DMS 273 treated with DMSO at 0.1 percent for 48 hours (cell line): ENCODE measurements at regions not wholly inside any gene's neighbourhood (a gene's known extent, or its start where the extent isn't known, plus 50 kb on each side); places are given as distances from the start of the nearest gene placed in this dataset.
"Not testable (repeated sequence)": the region's sequence is repeated elsewhere in the genome, so short reads cannot be mapped to it uniquely, and the experiment has no call there.

Source experiments
- DNase-seq: peaks from one replicate; lab custom pipeline; 2025; lab: John Stamatoyannopoulos, UW

DNA sequence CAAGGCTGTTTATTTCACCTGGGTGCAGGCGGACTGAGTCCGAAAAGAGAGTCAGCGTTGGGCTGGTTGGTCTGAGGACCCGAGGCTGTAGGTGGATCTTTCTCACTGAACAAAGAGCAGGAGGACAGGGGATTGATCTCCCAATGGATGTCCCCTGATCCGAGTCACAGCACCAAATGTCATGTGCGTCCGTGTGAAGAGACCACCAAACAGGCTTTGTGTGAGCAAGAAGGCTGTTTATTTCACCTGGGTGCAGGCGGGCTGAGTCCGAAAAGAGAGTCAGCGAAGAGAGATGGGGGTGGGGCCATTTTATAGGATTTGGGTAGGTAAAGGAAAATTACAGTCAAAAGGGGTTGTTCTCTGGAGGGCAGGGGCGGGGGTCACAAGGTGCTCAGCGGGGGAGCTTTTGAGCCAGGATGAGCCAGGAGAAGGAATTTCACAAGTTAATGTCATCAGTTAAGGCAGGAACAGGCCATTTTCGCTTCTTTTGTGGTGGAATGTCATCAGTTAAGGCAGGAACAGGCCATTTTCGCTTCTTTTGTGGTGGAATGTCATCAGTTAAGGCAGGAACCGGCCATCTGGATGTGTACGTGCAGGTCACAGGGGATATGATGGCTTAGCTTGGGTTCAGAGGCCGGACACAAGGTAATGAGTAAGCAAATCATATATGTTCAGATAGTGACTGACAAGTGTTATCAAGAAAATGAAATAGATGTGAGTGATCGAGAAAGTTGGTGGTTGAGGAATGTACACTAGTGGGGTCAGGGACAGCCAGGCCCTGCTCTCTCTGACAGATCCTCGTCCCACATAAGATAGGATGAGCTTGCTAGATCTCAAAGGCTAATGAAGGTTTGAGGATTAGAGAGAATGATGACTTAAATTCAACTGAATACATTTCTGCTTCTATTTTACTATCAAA lies 760.0 kb downstream of the KCNT2 start:
- not testable (repeated sequence) for DNase-seq

- no peak for DNase-seq
Measured at GRCh38 chr1:195831789-195832188, 776.5 kb downstream of the KCNT2 start.

GRCh38 chr1:195828325-195828724 lies 779.9 kb downstream of the KCNT2 start:
- no peak for DNase-seq

GRCh38 chr1:195820925-195821324 lies 787.3 kb downstream of the KCNT2 start:
- DNase-seq, result no peak

GRCh38 chr1:195806060-195806459 lies 802.2 kb downstream of the KCNT2 start:
- no peak for DNase-seq

DNA sequence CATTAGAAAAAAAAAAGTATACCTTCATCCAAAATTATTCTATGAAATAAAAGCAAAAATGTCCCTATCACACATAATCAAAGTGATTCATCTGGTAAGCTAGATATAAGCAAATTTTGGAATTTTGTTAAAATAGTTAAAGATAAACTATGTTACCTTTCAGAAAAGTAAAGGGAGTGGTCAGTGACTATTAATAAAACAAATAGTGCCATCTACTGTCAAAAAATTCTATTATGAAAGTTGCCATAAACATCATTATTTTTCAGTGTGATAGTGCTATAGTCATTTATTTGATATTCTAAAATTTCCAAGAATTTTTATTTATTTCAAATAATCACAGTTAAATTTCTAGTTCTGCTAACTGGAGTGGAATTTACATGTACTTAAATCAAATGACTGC lies 803.7 kb downstream of the KCNT2 start:
- no peak for DNase-seq

- no peak for DNase-seq
Measured at GRCh38 chr1:195799016-195799415, 809.2 kb downstream of the KCNT2 start.

GRCh38 chr1:195794225-195794624 lies 814.0 kb downstream of the KCNT2 start:
- no peak for DNase-seq

GRCh38 chr1:195791796-195792195 lies 816.4 kb downstream of the KCNT2 start:
- DNase-seq, result no peak

DNA sequence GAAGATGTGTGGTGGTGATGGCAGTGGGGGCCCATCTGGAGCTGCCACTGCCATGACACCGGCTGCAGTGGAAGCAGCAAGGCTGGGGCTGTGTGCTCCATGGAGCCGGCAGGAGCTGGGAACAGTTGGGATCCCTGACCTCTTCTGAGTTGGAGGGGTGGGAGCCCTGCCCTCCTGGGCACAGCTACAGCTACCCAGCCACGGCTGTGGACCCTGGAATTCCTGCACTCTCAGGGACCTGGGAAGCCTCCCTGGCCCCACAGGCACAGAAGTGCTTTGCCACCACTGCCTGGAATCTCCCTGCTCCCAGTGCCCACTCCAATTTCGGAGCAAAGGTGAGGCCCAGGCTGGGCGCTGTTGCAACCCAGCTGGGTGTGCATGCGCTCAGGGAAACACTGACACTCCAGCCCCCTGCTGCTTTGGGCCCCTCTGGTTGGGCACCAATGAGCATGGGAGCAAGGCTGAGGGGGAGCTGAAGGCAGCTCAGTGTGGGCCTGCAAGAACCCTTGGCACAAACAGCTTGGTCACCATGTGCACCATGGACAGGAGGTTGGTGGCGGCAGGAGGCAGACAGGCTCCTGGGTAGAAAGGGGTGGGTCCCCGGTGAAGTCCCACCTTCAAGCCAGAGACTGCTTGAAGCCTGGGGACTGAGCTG lies 817.6 kb downstream of the KCNT2 start:
- no peak for DNase-seq

DNA sequence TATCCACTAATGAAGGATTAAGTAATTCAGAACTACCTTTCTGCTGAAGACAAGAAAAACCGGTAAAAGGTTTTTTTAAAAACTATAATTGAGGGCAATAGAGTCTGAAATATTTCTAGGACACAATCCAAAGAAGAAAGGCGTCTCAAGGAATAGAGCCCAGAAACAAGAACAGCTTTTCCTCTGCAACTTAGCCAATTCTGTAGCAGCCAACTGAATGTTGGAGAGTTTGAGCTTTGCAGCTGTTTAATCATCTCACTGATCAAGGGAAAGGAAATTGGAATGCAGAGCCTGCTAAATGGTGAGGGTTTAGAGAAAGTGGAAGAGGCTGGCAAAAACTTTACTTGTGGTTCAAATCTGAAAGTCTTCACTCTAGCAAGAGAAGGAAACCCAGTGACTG lies 818.9 kb downstream of the KCNT2 start:
- no peak for DNase-seq

GRCh38 chr1:195788721-195789120 lies 819.5 kb downstream of the KCNT2 start:
- DNase-seq, result no peak

- no peak for DNase-seq
Measured at GRCh38 chr1:195785830-195786229, 822.4 kb downstream of the KCNT2 start.

DNA sequence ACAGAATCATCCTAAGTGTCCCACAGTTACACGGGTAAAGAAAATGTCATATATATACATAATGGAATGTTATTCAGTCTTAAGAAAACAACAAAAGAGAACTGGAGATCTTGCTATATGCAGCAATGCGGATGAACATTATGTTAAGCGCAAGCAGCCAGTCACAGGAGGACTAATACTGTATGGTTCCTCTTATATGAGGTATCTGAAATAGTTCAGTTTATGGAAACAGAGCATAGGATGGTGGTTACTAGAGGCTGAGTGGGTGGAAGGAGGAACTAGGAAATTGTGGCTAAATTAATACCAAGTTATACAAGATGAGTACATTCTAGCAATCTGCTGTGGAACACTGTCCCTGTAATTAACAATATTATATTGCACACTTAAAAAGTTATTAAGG lies 834.3 kb downstream of the KCNT2 start:
- no peak for DNase-seq

DNA sequence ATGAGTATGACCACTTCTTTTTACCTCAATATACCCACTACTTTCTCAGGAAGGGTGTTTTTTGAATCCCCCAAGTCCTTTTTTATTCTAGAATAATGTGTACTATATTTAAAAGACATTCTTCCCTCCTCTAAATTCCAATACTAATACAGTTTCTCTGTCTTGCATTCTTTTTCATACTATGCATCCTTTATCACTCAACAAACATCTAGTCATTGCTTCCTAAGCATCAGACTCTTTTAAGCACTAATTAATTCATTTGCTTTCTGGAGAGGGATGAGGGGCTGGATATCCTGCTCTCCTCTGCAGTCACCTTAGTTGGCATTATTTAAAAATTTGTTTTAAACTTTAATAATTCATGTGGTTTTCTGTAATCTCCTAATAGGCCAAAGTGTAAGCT lies 838.8 kb downstream of the KCNT2 start:
- no peak for DNase-seq

DNA sequence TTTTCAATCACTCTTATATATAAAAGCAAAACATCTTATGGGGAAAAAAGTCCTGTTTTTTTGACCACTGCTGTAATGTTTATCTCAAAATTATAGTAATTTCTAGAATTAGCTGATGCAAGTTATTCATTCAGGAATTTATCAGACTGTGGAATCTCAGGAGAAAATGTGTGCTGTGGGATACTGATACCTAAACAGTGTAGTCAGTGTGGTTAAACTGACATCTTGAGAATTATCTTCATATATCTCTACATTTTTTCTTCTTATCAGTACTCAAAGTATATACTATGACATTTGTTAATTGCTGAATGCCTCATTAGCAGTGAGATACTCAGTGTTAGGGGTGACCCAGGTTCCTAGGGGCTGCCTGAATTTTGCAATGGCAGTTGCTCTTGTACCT lies 839.3 kb downstream of the KCNT2 start:
- DNase-seq, result no peak

GRCh38 chr1:195768377-195768776 lies 839.9 kb downstream of the KCNT2 start:
- DNase-seq, result no peak

DNA sequence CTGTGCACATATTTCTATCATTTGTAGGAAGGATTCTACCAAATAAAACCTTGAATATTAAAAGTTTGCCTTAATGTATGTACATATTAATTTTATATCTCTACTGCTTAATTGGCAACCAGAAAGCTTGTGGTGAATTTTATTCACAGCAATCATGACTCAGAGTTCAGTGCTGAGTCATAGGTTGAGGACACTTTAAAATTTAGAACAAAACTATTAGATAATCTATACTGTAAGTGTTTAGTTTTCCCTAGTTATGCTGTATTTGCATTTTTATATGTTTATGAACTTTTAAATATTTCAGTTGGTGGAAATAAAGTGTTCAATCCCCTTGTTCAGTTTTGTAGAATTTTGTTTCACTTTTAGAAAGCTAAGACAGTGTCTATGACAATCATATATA lies 841.5 kb downstream of the KCNT2 start:
- DNase-seq, result no peak

DNA sequence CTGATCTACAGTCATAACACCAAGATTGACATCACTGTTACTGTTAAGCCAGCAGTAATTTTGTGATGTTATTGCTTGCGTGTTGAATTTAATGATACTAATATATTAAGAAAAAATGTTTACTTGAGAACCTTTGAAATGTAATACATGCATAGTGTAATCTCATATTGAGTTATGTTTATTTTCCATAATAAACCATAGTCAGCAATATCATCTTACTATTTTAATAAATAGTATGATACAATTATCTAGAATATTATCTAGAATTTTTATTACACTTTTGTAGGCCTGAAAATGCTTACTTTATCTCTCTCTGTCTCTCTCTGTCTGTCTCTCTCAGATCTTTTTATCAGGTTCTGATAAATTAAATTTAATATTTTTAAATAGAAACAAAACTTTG lies 843.1 kb downstream of the KCNT2 start:
- DNase-seq, result no peak

- no peak for DNase-seq
Measured at GRCh38 chr1:195763907-195764374, 844.3 kb downstream of the KCNT2 start.

DNA sequence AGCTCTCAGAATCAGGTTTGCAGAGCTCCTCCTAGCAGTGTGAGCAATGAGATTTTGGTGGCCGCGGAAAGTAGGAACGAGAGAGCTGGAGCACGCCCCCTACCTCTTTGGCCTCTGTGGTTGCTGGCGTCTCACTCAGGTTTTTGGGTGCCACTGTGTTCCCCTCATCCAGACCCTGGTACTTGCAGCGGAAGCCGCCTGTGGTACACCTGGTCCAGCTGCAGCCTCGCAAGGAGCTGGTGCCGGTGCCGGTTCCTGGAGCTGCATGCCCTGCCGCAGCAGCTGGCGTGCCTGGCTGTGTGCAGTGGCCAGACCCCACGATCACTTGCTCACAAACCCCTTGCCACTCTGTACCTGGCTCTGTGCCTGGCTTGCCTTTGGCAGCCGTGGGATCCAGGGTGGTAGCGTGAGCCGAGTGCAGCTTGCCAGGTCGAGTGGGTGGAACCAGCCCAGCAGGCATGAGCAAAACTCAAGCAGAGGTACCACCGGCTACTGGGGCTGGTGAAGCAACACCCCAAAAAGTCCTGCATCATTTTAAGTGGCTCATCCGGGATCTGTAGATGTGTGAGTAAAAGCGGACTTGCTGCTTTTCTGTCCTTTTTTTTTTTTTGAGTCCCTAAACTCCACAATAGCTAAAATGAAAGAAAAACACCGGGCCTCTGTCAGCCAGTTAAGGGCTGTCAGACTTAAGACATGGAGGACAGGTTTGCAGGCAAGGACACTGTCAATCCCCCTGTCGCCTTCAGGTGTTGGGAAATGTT lies 844.9 kb downstream of the KCNT2 start:
- no peak for DNase-seq

DNA sequence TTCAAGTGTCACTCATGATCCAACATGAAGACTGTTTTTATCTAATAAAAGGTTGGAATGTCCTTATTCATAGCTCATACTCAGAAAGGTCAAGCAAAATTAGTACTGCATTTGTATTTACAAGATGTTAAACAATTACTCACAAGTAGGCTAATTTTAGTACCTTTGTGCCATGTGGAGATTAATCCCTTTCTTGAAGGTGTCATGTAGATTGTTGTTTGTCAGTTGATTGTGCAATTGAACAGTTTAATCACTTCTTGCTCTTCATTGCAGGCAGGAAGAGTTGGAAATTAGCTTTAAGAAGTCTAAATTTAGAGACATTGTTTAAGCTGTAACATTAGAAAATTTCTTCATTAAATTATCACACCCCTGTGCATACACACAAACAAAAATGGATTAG lies 847.1 kb downstream of the KCNT2 start:
- no peak for DNase-seq

- DNase-seq, result no peak
Measured at GRCh38 chr1:195756109-195756508, 852.1 kb downstream of the KCNT2 start.
